ENCODE measurements at regions not wholly inside any gene's neighbourhood (a gene's known extent, or its start where the extent isn't known, plus 50 kb on each side); places are given as distances from the start of the nearest gene placed in this dataset.
"Not testable (repeated sequence)": the region's sequence is repeated elsewhere in the genome, so short reads cannot be mapped to it uniquely, and the experiment has no call there.

DNA sequence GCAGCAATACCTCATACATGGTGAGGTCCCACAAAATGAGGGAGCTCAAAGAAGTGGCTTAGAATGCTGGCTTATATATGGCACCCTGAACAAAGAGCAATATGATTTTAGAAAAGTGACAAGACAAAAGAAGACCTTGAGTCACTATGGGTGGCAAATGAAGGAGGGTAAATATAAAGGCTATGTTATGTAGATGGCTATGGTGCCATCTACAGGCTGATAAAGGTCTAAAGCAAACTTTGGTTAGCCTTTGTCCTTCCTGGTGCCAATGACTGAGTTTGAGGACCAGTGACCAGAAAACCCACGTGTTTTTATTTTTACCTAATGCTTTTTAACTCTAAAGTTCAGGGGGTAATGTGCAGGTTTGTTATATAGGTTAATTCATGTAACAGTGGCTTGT, 151.8 kb downstream of the CCNG2 start:
- DNase-seq = no peak

DNA sequence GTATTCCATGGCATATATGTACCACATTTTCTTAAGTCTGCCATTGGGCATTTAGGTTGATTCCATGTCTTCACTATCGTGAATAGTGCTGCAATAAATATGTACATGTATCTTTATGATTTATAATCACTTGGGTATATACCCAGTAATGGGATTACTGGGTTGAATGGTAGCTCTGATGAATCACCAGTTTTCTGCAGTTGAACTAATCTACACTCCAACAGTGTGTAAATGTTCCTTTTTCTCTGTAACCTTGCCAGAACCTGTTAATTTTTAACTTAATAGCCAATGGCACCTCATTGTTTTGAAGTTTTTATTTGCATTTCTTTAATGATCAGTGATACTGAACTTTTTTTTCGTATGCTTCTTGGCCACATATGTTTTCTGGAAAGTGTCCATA, 152.5 kb downstream of the CCNG2 start:
- DNase-seq = no peak

DNA sequence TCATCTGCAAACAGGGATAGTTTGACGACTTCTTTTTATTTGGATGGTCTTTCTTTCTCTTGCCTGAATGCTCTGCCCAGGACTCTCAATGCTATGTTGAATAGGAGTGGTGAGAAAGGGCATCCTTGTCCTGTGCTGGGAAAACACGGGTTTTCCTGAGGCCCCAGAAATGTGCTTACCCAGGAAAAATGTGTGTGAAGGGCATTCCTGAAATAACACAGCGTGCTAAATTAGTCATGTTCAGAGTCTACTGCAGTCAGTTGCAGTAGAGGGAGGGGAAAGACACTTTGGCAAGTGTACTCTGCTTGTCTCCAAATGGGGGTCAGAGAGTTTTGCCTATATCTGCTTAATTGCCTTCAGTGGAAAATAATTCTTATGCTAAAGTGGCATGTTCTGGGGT, 153.9 kb downstream of the CCNG2 start:
- DNase-seq = no peak

DNA sequence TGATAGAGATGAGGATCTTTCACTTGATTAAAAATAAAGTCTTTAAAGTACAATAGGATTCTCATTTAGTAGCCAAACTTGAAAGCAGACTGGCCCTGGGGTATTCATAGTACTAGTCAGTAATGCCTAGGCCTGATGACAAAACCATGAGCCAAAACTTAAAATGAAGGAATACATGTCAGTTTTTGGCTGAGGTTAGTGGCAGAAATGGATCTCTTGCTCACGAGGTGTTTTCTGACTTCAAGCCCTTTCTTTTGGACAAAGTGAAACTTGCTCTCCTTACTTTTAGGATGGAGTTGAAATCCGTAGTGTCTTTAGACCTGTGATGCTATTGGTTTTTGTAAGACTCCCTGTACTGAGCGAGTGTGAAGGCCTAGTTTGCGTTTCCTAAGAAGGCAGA, 157.7 kb downstream of the CCNG2 start:
- DNase-seq = no peak

DNA sequence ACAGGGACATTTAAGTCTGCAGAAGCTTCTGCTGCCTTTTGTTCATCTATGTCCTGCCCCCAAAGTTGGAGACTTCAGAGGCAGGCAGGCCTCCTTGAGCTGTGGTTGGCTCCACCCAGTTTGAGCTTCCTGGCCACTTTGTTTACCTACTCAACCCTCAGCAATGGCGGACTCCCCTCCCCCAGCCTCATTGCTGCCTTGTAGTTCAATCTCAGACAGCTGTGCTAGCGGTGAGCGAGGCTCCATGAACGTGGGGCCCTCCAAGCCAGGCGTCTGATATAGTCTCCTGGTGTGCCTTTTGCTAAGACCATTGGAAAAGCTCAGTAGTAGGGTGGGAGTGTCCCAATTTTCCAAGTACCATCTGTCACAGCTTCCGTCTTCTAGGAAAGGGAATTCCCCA, 170.1 kb downstream of the CCNG2 start:
- no peak for DNase-seq

DNA sequence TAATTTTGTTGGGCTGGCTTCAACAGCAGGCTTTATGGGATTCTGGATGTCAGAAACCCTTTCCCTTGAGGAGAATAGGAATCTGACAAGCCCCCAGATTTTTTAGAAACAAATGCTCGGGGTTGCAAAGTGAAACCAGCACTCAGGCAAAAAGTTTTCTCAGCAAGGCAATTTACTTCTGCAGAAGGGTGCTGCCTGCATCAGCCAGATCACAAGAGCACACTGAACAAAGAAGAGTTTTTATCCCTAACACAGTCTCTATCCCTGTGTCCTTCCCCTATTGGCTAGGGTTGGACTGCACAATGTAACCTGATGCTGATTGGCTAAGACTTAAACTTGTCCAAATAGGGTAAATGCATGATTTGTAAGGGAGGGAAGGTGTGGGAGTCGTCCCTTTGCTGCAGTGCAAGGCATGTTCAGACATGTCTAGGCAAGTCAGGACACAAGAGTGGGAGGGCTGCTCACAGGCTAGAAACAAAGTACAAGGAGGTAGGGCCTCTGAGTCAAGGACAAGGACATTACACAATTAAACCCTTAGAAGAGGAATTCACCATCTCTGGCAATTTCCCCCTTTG, 175.8 kb downstream of the CCNG2 start:
- DNase-seq = no peak

DNA sequence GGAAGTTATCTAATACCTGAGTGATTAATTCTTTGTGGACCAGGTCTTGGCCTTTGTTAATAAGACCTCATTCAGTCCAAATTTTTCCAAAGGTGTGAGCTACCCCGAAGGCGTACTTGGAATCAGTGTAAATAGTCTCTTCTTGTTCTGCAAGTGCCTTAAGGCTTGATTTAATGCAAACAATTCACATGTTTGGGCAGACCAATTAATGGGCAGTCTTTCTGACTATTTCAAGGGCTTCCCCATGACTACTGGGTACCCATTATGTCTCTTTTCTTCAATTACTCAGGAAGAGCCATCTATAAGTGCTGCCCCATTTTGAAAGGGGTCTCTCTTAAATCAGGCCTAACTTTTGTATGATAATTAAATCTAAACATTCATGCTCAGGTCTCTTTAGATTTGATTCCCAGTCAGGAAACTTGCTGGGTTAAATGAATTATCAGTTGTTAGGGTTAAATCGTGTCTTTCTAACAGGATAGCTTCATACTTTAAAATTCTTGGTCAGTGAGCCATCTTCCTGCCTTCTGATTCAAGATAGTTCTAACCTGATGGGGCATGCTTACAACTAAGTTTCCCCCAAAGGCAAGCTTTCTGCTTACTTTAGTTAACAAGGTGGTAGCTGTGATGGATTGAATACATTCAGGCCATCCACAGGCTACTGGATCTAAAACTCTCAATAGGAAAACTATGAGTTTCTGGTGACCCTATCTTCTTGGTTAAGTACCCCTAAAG, 179.6 kb downstream of the CCNG2 start:
- no peak for DNase-seq

DNA sequence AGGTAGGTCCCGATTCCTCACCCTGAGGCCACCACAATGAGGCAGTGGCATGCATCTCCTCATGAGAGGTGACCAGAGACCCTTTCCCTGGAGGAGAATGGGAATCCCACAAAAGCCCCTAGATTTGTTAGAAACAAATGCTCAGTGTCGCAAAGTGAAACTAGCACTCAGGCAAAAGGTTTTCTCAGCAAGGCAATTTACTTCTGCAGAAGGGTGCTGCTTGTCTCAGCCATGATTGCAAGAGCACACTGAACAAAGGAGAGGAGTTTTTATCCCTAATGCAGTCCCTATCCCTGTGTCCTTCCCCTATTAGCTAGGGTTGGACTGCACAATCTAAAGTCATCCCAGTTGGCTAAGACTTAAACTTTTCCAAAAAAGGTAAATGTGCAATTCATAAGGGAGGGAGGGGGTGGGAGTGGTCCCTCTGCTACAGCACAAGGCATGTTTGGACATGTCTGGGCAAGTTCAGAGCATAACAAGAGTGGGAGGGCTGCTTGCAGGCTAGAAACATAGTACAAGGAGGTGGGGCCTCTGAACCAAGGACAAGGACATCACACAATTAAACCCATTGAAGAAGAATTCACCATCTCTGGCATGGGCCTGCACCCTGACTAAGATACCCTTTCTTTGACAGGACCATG, 185.3 kb downstream of the CCNG2 start:
- DNase-seq = no peak

DNA sequence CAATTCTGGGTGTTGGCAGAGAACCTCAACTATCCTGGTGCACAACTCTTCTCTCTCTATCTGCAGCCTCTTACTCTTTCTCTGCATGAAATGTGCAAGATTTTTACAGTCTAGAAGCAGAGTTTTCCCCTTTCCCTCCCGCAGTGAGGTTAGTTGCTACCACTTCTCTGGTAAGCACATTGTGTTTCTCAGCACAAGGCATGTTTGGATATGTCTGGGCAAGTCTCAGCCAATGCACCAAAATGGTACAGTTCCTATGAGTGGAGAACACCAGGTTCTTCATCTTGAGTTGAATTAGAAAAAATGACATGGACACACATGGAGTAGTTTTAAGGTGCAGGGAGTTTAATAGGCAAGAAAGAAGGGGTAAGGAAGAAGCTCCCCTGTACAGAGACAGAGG, 187.0 kb downstream of the CCNG2 start:
- no peak for DNase-seq

DNA sequence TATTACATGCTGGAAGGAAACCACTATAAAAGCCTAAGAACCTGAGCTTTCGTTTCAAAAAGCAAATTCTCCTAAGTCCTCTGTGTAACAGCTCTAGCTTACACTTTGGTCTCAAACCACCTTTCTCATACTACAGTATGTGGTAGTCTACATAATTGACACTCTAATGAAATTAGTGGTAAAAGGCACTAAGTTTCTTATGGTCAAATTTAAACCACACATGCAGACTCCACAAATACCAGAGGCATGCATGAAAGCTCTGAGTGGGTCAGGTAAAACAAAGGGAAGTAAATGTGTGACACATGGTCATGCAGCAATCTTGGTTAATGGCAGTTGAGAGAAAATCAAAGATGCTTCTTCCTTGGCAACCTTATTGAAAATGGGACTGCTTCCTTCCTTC, 187.8 kb downstream of the CCNG2 start:
- no peak for DNase-seq

DNA sequence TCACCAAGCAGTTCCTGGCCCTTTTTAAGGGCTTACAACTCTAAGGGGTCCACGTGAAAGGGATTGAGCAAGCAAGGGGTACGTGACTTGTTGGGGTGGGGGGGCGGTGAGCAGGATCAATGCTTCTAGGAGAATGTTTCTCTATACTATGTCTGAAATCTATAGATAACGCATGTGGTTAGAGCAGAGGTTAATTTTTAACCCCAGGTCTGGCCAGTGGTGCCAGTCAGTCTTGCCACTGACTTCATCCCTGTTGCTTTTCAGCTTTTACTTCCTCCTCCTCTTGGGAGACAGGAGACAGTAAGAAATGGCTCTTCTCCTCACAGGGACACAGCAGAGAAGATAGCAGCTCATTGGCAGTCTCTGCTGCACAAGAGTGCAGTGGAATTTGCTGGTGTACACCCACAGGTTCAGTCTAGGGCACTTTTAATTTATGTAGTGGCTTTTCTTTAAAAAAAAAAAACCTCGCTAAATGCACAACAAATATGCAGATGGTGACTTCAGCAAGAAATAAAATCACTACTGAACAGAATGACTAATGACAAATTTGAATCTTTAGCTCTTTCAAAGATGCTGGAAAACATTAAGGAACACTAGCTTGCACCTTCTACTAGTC, 190.5 kb downstream of the CCNG2 start:
- no peak for DNase-seq

DNA sequence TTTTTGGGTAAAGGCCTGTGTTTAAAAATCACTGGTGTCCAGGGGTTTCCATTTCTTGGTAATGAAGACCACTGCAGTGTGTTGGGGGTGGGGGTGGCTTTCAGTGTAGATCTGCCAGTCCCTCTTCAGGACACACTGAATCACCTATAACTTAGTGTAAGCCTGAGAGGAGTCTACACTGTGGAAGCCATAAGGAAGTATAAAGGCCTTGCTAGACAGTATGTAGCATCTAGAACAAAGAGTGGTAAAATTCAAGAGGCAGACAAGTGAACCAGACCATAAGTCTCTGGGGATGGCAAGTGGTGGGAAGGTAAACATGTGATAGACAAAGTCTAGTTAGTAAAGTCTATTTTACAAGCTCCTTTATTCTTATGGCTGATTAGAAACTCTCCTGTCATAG, 191.8 kb downstream of the CCNG2 start:
- no peak for DNase-seq

DNA sequence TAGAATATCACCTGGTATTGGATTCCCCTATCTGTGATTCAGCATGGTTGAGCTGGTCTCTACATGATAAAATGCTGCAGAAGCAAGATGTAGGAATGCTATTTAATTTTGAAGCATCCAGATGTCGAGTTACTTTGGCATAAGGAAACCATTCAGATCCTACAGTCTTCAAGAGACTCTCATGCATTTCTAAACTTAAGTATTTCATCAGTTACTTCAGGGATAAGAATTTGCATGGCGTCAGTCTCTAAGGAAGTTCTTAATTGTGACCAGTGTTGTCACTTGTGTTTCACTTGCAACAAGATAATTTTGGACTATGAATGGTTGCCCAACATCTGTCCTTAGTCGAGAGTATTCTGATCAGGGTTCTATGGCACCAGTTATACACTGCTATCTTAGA, 192.4 kb downstream of the CCNG2 start:
- DNase-seq = no peak

DNA sequence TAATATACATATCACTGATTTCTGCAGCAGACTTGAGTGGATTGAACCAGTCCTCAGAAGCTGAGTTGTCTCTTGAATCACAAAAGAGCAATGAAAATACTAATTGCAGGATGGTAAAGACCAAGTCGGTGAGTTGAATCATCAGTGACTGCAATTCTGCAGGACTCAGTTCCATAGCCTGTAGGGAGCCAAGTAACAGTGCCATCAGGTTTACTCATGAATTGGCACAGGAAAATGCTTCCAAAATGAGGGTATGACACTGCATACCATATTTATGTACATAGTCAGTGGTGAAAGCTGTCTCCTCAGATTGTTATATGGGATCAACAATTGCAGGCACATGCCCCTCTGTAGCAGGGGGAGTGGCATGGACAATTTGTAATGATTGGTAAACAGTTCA, 192.8 kb downstream of the CCNG2 start:
- DNase-seq = no peak

DNA sequence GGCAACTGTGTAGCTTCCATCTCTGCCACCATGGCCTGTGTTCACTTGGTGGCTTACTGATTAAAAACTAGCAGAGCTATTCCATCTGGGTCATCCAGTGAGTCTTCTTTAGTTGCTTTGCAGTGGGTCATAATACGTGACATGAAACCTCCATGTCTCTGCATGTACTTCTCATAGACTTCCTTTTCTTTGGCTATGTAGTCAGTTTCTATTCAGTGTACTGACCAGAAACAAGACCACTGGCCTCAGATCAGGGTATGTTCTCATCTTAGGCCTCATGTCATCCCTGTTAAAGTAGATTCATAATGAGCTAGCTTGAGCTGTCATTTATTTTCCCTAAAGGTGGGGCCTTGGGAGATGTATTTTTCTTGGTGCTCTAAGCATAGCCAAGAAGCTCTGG, 195.2 kb downstream of the CCNG2 start:
- DNase-seq = no peak

DNA sequence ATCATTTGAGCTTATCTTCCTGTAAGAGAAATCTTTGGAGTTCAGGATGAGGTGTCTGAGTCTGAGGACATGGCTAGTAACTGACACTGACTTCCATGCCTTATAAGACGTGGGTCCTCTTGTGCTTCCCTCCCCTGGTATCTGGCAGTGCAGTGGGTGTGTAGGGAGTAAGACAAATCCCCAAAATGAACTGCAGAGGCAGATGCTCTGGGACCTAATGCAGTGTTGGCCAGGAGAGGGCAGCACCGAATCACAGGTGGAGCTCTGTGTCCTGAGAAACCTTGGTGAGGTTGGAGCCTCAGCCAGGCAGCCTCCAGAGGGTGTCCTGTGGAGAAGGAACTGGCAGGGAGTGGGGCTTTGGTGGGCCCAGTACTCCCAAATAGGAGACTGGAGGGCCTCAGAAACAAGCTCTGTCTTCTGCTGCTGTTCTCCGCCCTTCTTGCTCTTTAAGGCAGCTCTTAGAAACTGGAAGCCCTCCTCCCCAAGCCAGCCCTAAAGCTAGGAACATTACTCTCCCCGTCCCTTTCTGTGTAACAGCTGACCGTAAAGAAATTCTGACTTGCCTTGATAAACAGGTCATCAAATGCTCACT, 196.8 kb downstream of the CCNG2 start:
- not testable (repeated sequence) for DNase-seq

DNA sequence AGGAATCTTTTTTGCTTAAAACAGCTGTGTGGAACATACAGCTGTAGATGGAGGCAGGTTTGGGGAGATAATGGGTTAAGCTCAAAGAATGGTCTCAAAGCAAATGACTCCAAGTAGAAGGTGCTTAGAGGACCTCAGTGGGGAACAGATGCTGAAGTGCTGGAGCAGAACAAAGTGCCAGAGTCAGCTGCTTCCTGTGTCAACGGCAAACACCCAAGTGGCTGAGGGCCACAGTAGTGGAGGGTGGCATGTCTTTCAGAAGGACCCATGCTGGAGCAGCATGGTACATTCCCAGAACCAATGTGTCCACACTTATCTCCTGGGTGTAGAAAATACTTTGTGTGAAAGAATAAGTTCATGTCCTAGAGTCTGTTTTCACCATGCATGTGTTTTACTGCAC, 197.5 kb downstream of the CCNG2 start:
- DNase-seq = no peak

DNA sequence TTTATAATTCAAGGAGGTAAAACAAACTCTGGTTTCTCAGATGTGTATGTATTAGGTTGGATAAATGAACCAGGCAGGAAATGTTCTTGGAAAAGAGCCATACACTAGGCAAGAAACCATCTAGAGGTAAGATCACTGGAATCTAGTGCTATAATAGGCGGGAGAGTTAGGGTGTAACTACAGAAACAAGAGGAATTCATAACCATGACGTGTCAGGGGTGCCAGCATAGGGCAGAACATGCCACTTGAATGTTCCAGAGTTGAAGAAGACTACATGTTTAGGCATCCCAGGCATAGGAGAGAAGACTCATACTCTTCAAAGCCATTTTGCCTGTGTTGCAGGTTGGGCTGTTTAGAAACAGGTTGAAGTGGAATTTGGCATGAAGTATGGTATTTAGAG, 198.7 kb downstream of the CCNG2 start:
- DNase-seq = no peak

DNA sequence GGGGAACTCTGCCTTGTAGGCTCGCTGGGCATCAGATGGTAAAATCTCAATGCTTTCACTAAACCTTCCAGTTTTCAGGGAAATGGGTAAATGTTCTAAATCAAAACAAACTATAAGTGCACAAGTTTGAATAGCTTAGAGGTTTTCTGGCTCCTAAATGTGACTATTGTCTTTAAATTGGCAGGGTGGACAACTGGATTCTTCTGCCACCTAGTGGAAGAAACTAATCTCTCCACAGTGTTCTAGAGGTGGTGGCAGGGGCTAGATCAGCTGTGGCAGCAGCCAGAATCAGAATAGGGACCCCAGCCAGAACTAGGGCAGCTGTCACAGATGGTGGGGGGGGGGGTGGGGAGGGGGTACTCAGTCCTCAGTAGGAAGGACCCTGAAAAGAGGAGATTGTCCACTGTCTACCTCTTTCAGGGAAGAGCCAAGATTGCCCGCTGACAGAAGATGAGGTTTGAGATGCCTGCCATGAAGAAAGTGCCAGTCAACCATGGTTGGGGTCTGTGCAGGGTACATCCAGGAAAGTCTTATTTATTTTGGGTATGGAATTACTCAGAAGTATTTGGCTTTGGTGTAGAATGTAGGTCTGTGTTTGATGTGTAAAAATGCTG, 201.4 kb downstream of the CCNG2 start:
- DNase-seq = no peak

DNA sequence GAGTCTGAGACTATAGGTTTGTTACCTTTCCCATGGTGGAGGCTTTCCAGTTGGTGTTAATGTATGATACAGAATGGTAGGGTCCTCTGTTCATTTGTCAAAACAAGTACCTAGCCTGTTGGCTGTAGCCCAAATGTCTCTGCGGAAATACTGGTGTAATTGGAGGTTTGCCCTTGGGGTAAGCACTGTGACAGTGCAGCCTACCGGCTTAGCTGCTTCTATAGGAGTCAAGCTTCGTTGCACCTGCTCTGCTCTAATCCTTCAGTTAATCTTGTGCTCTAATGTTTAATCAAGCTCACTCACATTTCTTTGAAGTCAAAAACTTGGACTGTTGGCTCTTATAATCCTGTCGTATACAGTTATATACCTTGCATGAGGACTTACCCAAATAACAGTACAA, 203.4 kb downstream of the CCNG2 start:
- no peak for DNase-seq

DNA sequence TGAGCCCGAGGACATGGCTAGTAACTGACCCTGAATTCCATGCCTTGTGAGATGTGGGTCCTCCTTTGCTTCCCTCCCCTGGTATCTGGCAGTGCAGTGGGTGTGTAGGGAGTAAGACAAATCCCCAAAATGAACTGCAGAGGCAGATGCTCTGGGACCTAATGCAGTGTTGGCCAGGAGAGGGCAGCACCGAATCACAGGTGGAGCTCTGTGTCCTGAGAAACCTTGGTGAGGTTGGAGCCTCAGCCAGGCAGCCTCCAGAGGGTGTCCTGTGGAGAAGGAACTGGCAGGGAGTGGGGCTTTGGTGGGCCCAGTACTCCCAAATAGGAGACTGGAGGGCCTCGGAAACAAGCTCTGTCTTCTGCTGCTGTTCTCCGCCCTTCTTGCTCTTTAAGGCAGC, 209.9 kb downstream of the CCNG2 start:
- DNase-seq = not testable (repeated sequence)

DNA sequence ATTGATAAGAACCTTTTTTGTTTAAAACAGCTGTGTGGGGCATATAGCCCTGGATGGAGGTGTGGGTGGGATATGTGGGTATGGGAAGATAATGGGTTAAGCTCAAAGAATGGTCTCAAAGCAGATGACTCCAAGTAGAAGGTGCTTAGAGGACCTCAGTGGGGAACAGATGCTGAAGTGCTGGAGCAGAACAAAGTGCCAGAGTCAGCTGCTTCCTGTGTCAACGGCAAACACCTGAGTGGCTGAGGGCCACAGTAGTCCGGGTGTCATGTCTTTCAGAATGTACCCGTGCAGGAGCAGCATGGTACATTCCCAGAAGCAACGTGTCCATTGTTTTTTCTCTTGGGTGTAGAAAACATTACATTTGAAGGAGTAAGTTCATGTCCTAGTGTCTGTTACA, 210.6 kb downstream of the CCNG2 start:
- DNase-seq = no peak

DNA sequence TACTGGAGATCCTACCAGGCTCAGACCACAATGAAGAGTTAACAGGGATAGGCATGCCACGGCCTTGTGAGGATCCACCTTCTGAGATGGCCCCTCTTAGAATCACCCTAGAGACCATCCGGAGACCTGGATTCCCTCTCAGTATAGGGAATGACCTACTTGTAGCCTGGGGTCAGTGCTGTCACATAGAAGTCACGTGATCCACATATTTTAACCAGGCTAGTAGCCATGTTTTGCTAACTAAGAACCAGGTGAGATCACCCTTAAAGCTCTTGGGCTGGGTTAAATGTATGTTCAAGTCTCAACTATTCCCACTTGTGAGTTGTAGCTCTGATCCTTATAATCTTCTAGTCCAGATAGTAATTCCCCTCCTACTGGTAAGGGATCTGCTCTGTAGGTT, 215.4 kb downstream of the CCNG2 start:
- DNase-seq = no peak

Measured in central memory CD4-positive, alpha-beta T cell (primary cell).